ENCODE measurements at regions not wholly inside any gene's neighbourhood (a gene's known extent, or its start where the extent isn't known, plus 50 kb on each side); places are given as distances from the start of the nearest gene placed in this dataset.
"Not testable (repeated sequence)": the region's sequence is repeated elsewhere in the genome, so short reads cannot be mapped to it uniquely, and the experiment has no call there.

DNA sequence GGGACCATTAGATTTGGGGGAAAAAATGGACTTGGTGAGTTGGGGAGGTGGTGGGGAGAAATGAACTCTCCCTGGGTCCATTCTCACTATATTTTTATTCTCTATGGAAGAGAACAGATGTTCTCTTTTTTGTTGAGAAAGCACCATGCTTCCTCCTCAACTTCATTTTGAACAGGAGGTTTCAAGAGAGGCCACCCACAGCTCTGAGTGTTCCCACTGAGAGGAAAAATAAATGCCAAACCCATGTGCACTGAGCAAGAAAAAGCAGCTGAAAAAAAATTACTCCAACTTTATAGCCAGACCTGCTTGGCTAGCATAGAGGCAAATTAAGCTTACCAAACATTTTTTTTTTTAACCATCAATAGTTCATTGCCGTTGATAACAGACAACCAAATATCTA is 883.6 kb downstream of the KCNJ2 start:
- in situ Hi-C loops (cut with HindIII; ENCODE audit: low sequenced_read_pairs) = no loop called here

DNA sequence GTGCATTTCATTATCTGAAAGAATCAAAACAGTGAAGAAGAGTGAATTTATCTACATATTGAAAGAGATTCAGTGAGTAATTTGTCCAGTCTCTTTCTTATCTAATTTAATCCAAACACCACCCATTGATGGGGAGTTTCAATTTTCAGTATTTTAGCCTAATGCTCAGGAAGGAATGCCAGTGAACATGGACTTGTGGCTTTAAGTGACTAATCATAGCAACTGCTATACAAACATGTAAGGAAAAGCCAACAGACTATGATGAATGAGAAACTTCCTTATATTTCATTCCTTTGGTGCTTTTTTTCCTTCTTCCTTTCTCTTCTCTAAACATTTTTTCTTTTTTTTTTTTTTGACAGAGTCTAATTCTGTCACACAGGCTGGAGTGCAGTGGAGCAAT is 885.8 kb downstream of the KCNJ2 start:
- in situ Hi-C loops (cut with HindIII; ENCODE audit: low sequenced_read_pairs) = no loop called here

DNA sequence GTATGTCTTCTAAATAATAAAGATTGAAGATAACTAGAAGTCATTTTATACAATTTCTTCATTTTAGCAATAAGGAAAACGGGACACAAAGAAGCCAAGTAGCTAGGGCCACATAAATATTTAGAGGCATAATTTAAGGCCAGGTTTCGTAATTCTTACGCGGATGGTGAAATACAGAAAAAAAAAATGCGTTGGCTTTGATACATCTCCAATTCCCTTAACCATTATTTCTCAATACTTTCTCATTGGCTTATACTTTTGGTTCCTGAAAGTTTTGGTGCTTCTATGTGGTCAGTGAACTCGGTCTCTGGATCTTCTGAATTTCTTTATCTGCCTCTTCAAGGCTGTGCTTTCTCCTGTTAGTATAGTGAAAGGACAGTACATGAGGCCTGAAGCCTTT is 888.1 kb downstream of the KCNJ2 start:
- in situ Hi-C loops (cut with HindIII; ENCODE audit: low sequenced_read_pairs) = no loop called here

DNA sequence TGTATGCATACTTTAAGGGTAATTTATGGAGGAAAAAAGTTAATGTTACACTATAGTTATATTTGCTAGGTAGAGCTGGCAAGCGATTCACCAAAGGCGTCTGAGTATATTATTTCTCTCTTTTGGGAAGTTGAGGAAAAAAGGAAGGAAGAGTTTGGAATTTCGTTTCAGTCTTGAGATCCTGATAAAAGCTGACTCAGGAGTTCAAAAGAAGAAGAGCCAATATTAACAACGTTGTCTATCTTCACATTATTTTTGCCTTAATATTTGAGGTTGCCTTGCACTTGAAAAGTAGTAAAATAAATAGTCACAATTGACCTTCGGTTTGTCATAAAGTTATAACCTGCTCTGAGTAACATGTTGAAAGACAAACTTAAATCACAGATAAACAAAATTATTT is 888.6 kb downstream of the KCNJ2 start:
- in situ Hi-C loops (cut with HindIII; ENCODE audit: low sequenced_read_pairs) = no loop called here

DNA sequence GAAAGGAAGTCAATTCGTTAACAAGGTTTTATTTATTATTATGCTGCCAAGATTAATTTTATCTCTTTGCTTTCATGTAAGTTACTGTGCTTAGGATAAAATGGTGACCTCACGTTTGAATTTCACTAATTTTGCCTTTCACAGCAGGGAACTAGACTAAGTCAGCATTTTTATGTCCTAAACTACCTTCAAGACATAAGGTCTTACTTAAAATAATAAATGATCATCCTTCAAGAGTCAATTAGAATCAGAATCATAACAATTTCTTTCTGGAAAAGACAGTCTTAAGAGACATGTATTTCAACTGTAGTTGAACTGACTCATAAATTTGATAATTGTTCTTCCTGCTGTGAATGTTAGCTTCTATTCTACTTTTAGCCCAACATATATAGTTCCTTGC is 893.8 kb downstream of the KCNJ2 start:
- in situ Hi-C loops (cut with HindIII; ENCODE audit: low sequenced_read_pairs) = no loop called here

DNA sequence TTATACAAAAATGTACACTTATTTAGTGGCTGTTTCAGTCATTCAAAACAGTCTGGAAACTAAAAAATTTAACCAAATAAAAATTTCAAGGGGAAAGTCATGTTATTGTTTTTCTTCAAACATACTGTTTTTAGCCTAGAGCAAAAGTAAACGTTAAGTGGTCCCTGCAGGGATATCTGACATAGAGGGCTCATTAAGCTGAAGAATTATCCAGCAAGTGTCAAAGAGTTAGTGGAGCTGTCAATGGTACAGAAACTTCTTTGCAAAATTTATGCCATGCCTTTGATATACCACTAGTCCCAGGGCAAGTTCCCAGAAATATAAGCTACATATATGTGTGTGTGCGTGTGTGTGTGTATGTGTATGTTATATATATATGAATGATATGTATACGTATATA is 894.2 kb downstream of the KCNJ2 start:
- in situ Hi-C loops (cut with HindIII; ENCODE audit: low sequenced_read_pairs) = no loop called here

DNA sequence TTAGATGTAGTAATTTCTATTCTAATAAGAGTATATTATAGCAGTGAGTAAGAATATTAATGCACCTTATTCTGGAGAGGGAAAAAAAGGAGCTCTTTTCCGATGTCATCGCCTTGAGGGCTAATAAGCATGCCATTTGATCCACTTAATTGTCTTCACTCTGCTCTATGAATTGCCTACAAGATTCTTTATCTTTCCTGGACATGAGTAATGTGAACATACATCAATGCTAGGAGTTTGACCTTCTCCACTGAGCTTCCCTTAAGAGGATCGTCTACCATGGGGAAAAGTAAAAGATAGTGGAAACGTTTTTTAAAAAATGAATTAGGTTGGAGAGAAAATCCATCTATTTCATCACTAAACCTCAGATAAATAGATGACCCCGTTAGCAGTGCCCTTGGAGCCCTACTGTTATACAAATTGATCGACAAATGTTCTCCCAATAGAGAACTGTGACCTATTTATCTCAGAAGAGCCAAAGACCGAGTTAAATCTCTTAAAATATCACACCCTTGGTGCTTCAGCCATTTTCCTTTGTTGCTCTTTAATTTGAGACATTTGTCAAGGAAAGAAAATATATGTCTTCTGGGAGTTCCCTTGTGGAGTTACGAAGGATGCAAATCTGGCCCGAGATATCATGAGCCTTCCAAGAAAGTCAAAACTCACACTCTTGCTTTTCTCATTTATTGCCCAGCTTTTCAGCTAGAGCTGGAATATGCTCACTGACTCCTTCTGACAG is 898.5 kb downstream of the KCNJ2 start:
- in situ Hi-C loops (cut with HindIII; ENCODE audit: low sequenced_read_pairs) = no loop called here

DNA sequence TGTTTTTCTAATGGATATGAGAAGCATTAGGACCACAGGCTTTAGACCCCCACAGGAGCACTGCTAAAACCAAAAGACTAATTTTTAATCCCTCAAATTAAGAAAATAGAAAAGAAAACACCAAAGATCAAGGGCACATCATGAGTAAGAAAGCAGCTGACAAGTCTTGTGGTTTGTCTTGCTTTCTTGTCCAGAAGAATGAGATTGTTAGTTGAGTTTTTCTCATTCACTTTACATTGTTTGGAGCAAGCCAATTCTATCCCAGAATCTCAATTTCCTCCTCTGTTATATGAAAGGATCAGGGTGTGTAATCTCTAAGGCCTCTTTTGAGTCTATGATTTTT is 899.0 kb downstream of the KCNJ2 start:
- in situ Hi-C loops (cut with HindIII; ENCODE audit: low sequenced_read_pairs) = no loop called here

DNA sequence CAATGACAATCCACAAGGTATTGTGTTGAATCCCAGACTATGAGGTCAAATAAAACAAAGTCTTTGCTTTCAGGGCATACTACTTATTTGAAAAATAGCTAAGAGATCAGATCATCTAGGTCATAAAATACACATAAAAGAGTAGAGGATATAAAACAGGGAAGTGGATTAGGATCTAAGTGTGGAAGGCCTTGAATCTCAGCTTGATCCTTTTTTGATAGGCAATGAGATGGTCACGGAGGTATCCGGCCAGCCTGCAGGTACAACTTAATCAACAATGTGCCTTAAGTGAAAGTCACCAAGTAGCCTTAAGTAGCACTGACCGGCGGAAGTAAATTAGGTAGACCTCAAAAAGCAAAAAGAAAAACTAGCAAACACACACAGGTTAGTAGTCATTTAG is 901.7 kb downstream of the KCNJ2 start:
- in situ Hi-C loops (cut with HindIII; ENCODE audit: low sequenced_read_pairs) = no loop called here

DNA sequence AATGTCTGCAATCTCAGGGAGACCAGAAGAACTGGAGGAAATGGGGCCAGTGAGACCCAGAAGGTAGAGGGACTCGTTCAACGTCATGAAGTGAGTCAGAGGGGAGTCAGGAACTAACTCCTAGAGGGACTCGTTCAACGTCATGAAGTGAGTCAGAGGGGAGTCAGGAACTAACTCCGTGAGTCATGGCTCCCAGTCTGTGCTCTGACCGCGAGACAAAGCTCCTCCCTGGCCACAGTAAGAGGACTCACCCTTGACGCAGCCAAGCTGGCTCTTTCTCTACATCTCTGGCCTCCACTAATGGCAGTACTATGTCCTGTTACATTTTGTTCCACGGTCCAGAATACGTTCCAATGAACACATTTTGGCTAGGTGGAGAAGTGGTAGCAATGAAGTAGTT is 902.5 kb downstream of the KCNJ2 start:
- in situ Hi-C loops (cut with HindIII; ENCODE audit: low sequenced_read_pairs) = no loop called here

DNA sequence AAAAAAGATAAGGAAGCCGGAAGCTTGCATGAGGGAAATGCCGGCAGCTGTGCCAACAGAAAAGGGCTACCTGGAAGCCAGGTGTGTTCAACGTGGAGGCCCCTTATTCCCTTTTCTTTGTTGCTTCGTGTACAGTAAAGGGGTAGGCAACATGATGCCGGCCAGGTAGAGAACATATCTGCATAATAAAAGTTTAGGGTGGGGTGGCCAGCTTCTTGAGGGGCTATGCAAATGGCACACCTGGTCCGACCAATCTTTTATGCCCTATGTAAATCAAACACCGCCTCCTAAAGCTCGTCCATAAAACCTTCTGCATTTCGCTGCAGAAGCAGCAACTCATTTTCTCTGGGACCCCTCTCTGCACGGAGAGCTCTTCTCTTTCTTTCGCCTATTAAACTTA is 911.6 kb downstream of the KCNJ2 start:
- in situ Hi-C loops (cut with HindIII; ENCODE audit: low sequenced_read_pairs) = no loop called here

DNA sequence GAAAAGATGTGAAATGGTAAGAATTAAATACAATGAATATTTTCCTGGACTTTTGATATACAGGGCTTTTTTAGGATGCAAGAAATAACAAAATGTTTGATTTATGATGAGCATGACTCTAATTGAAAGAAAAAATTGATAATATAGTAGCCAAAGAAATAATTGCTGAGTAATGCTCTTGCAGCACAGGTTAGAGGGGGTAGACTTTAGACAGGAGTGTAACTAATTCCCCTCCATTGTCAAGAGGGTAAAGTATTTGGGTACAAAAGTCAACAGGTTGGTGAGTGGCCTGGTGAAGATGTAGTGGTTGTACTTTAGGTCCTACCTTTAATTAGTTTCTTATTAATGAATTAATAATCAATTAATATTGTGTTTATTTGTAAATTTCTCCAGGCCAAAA is 912.3 kb downstream of the KCNJ2 start:
- in situ Hi-C loops (cut with HindIII; ENCODE audit: low sequenced_read_pairs) = no loop called here

DNA sequence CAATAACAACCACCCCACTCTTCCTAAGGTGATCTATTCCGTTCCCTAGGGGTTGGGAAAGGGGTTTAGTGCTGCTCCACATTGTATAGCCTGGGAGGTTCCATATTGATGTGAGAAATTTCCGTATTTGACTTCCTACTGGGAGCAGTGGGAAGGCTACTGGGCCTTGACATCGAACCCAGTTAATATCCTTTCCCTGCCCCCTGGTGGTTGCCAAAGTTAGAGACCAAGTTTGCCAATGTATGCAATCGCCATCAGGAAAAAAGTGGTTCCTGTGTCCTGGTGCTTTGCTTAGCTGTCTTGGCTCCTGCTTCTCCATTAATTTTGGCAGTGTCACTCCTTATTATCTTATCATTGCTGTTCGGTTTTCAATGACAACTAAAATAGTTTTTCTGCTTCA is 914.9 kb downstream of the KCNJ2 start:
- in situ Hi-C loops (cut with HindIII; ENCODE audit: low sequenced_read_pairs) = no loop called here

DNA sequence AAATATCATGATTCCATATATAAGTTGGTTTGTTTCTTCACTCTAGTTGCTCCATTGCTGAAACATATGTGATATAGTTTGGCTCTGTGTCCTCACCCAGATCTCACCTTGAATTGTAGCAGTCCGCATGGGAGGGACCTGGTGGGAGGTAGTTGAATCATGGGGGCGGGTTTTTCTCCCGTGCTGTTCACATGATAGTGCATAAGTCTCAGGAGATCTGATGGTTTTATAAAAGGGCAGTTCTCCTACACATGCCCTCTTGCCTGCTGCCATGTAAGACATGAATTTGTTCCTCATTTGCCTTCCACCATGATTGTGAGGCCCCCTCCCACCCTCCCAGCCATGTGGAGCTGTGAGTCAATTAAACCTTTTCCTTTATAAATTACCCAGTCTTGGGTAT is 915.5 kb downstream of the KCNJ2 start:
- in situ Hi-C loops (cut with HindIII; ENCODE audit: low sequenced_read_pairs) = no loop called here

DNA sequence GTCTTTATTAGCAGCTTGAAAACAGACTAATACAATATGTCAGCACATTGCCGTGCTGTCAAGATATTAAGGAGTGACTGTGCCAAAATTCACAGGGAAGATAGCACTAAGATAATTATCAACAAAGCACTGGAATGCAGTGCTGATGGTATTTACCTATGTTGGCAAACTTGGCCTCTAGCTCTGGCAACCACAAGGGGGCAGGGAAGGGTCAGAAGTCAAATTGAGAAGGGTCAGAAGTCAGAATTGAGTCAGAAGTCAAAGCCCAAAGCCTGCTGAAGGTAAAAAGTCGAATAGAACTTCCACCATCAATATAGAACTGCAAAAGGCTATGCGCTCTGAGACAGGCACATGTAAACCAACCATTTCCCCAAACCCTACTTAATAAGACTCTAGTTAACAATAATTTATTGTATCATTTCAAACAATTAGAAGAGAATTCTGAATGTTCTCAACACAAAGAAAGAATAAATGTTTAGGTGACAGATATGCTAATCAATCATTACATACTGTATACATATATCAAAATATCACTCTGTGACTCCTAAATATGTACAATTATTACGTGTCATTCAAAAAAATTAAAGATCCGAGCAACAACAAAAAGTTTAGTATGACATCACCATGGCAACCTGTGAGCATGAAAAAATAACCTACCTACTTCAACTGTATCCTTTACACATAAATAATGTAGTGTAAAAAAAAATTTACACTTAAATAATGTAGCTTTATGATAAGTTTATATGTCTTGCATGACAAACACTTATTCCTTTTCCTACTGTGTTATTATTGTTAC is 916.1 kb downstream of the KCNJ2 start:
- in situ Hi-C loops (cut with HindIII; ENCODE audit: low sequenced_read_pairs) = no loop called here

DNA sequence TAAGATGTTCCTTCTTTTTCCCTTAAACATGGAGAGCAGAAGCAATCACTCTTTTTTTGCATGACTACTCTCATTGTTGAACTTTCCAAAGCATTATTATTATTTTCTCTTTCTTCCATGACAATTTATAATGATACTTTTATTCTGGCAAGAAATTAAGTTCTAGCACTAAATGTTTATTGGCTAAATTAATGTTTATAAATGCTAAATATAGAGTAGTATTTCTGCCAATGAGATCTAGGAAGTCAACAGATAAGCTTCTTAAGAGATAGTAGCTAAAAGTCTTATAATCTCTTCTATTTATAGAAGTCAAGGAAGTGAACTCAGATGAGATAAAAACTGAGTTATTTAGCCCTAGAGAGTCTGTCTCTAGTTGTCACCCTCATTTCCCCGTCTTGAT is 920.1 kb downstream of the KCNJ2 start:
- in situ Hi-C loops (cut with HindIII; ENCODE audit: low sequenced_read_pairs) = no loop called here

DNA sequence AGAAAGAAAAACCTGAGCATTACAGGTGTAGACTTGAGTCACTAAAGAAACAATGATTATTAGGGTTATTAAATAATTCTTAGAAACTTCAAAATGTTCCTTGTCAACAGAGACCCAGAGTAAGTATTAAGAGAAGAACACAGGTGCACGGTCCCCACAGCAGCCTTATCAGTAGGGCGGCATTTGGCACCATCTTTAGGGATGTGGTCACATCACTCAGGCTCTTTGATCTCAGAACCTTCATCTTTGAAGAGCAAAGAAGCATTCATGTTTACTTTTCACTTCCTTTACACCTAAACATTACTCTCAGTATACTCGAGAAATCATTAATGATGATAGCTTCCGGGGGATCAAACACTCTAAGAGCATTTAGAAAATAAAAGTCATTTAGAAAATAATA is 928.7 kb downstream of the KCNJ2 start:
- in situ Hi-C loops (cut with HindIII; ENCODE audit: low sequenced_read_pairs) = no loop called here

DNA sequence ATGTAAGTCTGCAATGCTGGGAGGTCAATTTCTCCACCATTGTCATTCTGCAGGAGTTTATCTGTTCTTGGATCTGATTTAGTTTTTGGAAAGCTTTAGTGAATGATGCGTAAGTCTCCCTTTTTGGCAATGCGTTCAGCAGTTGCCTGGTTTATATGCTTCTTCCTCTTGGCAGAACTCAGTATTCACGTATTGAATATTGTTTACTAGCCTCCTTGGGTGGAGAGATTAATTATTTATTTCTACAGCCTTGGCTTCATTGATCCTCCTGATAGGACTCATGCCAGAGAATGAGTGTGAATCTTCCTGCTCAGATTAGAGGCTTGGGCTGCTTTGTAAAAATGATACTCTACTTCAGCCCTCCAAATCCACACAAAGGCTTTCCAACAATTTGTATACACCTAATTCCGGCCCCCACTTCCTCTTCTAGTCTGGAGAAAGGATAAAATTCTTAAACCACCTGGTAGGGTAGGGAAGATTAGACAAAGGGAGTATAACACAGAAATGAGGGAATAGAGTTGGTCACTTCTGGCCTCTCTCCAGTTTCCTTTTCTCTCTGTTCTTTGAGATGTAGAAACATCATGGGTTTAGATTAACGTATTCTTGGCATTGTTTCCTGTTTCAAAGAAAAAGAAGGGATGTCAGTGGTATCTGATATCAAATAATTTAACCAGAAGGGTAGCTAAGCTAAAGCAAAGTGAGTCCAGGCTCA is 929.8 kb downstream of the KCNJ2 start:
- in situ Hi-C loops (cut with HindIII; ENCODE audit: low sequenced_read_pairs) = no loop called here

DNA sequence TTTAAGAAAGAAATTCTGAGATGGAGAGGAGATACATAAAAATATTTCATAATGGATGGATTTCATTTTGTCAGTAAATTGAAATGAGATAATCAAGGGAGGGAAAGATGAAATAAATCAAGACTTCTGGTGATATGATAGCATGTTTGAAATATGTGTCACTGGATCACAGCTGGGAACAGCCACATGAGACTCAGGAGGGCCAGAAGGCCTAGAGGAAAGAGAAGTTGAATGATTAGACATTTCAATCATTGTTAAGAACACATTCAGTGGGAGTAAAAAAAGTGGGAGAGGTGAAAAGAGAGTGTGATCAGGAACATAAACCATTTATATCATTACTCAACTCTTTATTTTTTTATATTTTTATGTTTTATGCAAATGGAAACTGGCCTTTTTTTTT is 933.4 kb downstream of the KCNJ2 start:
- in situ Hi-C loops (cut with HindIII; ENCODE audit: low sequenced_read_pairs) = no loop called here

DNA sequence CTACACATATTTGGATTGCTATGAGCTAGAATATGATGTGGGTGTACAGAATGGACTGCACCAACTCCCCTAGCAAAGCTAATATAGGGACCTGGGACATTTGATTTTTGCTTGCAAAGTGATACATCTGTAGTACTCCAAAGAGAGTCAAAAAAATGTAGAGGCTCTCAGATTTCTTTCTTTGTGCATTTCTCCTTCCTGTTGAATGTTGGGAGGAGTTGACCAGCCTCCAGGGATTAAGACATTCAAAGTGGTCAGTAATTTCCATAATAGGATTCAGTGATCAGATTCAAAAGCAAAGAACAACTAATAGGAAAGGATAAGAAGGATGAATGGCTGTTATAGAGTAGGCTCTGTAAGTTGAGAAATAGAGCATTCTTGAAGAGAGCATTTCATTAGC is 934.9 kb downstream of the KCNJ2 start:
- in situ Hi-C loops (cut with HindIII; ENCODE audit: low sequenced_read_pairs) = no loop called here

DNA sequence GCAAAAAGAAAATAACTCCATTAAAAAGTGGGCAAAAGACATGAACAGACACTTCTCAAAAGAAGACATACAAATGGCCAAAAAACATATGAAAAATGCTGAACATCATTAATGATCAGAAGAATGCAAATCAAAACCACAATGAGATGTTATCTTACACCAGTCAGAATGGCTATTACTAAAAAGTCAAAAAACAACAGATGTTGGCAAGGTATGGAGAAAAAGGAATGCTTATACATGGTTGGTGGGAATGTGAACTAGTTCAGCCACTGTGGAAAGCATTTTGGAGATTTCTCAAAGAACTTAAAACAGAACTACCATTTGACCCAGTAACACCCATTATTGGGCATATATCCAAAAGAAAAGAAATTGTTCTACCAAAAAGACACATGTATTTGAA is 936.7 kb downstream of the KCNJ2 start:
- in situ Hi-C loops (cut with HindIII; ENCODE audit: low sequenced_read_pairs) = not testable (repeated sequence)

DNA sequence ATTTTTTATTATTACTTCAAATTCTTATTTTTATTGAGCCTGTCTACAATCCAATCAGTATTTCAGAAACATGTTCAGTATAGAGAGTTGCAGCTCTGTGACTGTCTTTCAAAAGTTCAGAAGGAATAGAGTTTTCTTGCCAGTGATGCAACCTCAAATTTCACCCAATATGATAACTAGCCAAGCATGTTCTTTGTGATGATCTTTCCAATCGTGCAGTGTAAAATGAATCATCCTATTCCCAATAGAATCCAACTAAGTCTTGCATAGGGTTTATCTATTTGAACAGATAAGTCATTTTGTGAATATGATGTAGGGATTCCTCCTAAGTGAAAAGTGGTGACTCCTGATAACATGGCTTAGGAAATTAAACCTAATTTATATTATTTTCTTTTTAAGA is 937.8 kb downstream of the KCNJ2 start:
- in situ Hi-C loops (cut with HindIII; ENCODE audit: low sequenced_read_pairs) = no loop called here

All from endothelial cell of hepatic sinusoid (primary cell).